ENCODE measurements at regions not wholly inside any gene's neighbourhood (a gene's known extent, or its start where the extent isn't known, plus 50 kb on each side); places are given as distances from the start of the nearest gene placed in this dataset.

GRCh38 chr13:50379584-50379983, 364.3 kb downstream of the KCNRG start:
- Histone ChIP-seq H3K27ac (no peak overlapping the region), H3K4me3 (no peak overlapping the region), H3K27me3 (no peaks in the 10 kb centered on the region), H3K4me1 (peaks cover 0 to 7% (median 0%) of the 10 kb centered on the region in 4 donors), H3K9me3 (peaks cover 10 to 12% of the 10 kb centered on the region in 2 donors), H3K36me3 (no peaks in the 10 kb centered on the region)
- TF ChIP-seq CTCF (IDR thresholded peaks at IDR 0.05) = no peak
- TF ChIP-seq POLR2A (IDR thresholded peaks at IDR 0.05) = no peak
- no peak for DNase-seq
- intact Hi-C loops (cut with DNase I; ENCODE audit: low total_unique reads) (no loop called here), in situ Hi-C loops (cut with MboI; ENCODE audit: low pct_ligation_motif_present in 1 of 4, low pct_unique_long_range_greater_than_20kb in 1 of 4, low sequenced_read_pairs in 3 of 4) (no loop called here)
- WGBS, 2 donors (ENCODE audit: low coverage in 1 of 2) = 67% methylated on average over 3 of the region's 3 CpGs; no CpG with 5 or more reads in 1 of the 2 donors

GRCh38 chr13:50380905-50381304, 365.7 kb downstream of the KCNRG start:
- peaks cover 0 to 7% (median 0%) of the 10 kb centered on the region in 4 donors for H3K4me1 ChIP-seq
- TF ChIP-seq POLR2AphosphoS5 (IDR thresholded peaks at IDR 0.05) (no peak), CTCF (IDR thresholded peaks at IDR 0.05) (no peak), EP300 (IDR thresholded peaks at IDR 0.05; ENCODE audit: low read depth) (no peak), POLR2A (IDR thresholded peaks at IDR 0.05) (no peak)
- in situ Hi-C loops (cut with MboI; ENCODE audit: low pct_ligation_motif_present in 1 of 4, low pct_unique_long_range_greater_than_20kb in 1 of 4, low sequenced_read_pairs in 3 of 4) (no loop called here), intact Hi-C loops (cut with DNase I; ENCODE audit: low total_unique reads) (no loop called here)
- no peak overlapping the region for H3K4me3 ChIP-seq
- H3K27ac ChIP-seq = no peak overlapping the region
- H3K9me3 ChIP-seq = peaks cover 10 to 12% of the 10 kb centered on the region in 2 donors
- H3K27me3 ChIP-seq = no peaks in the 10 kb centered on the region
- H3K36me3 ChIP-seq = no peaks in the 10 kb centered on the region
- DNase-seq = no peak

GRCh38 chr13:50382511-50382910, 367.3 kb downstream of the KCNRG start:
- in situ Hi-C loops (cut with MboI; ENCODE audit: low pct_ligation_motif_present in 1 of 4, low pct_unique_long_range_greater_than_20kb in 1 of 4, low sequenced_read_pairs in 3 of 4) = no loop called here
- Histone ChIP-seq H3K9me3 (peaks cover 10 to 12% of the 10 kb centered on the region in 2 donors), H3K4me3 (no peak overlapping the region), H3K4me1 (peaks cover 0 to 13% (median 0%) of the 10 kb centered on the region in 4 donors), H3K36me3 (no peaks in the 10 kb centered on the region), H3K27me3 (no peaks in the 10 kb centered on the region), H3K27ac (no peak overlapping the region)
- 75 to 97% methylated on average over 1 of the region's 1 CpG for WGBS, 2 donors (ENCODE audit: low coverage in 1 of 2)
- TF ChIP-seq EP300 (IDR thresholded peaks at IDR 0.05; ENCODE audit: low read depth) (no peak), POLR2AphosphoS5 (IDR thresholded peaks at IDR 0.05) (no peak), CTCF (IDR thresholded peaks at IDR 0.05) (no peak), POLR2A (IDR thresholded peaks at IDR 0.05) (no peak)
- DNase-seq = no peak
- intact Hi-C loops (cut with DNase I; ENCODE audit: low total_unique reads) = no loop called here

GRCh38 chr13:50382951-50383350, 367.7 kb downstream of the KCNRG start:
- WGBS, 2 donors (ENCODE audit: low coverage in 1 of 2) = 68 to 71% methylated on average over 4 of the region's 4 CpGs
- in situ Hi-C loops (cut with MboI; ENCODE audit: low pct_ligation_motif_present in 1 of 4, low pct_unique_long_range_greater_than_20kb in 1 of 4, low sequenced_read_pairs in 3 of 4) = no loop called here

More at GRCh38 chr13:50382951-50383350, 367.7 kb downstream of the KCNRG start:
- H3K4me1 ChIP-seq = peaks cover 0 to 8% (median 0%) of the 10 kb centered on the region in 4 donors
- no peaks in the 10 kb centered on the region for H3K36me3 ChIP-seq
- peaks cover 10 to 12% of the 10 kb centered on the region in 2 donors for H3K9me3 ChIP-seq
- no peak overlapping the region for H3K4me3 ChIP-seq
- DNase-seq = no peak
- H3K27me3 ChIP-seq = no peaks in the 10 kb centered on the region
- TF ChIP-seq POLR2AphosphoS5 (IDR thresholded peaks at IDR 0.05) (no peak), EP300 (IDR thresholded peaks at IDR 0.05; ENCODE audit: low read depth) (no peak), POLR2A (IDR thresholded peaks at IDR 0.05) (no peak), CTCF (IDR thresholded peaks at IDR 0.05) (no peak)
- intact Hi-C loops (cut with DNase I; ENCODE audit: low total_unique reads) = no loop called here
- H3K27ac ChIP-seq = no peak overlapping the region

Data from transverse colon (tissue), 4 donors.